ENCODE measurements at regions not wholly inside any gene's neighbourhood (a gene's known extent, or its start where the extent isn't known, plus 50 kb on each side); places are given as distances from the start of the nearest gene placed in this dataset.

DNA sequence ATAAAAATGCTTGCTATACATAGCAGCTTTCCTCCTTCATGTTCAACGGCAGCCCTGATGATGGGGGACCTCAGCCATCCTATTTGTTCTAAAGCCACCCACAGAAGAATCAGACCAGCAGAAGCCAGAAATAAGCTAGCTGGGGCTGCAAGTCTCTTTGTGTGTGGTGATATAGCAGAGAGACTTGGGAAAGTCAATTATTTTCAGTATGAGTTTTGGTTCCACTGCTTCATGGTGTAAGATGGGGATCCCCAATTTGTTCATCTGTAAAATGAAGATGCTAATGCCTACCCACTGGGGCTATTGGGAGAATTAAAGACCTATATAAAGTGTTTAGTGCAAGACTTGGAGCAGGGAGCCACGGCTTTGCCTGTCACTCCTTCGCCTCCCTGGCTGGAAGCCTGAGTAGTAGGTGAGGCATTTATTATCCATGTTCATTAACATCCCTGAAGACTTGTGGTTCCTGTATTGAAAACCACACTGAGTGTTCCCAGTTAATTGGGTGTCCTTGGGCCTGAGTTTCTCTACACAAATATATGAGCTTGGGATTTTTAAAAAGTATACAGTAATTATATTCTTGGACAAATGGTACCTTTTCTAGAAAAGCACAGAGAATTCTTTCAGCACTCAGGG lies 210.1 kb upstream of the SLC24A2 start:
- peak; percentile 34 for DNase-seq (ENCODE audit: low spot score)
- TF ChIP-seq CTCF (IDR thresholded peaks at IDR 0.05; ENCODE audit: extremely low read depth, missing control alignments): no peak

DNA sequence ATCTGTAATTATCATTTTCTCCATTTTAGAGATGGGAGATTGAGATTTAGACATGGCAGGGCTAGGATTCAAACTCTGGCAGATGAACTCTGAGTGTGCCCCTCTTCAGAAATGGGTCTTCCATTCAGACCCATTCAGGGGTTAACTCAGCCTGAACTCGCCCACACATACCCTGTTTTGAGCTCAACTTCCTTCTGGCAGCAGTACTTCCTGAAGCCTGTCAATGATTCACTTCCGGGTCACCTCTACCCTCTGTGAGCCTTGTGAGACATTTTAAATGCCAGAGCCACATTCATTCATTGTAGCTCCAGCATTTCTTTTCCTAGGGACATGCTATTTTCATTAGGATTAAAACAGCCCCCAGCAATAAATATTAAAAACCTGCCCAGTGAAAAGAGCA lies 209.3 kb upstream of the SLC24A2 start:
- TF ChIP-seq CTCF (IDR thresholded peaks at IDR 0.05; ENCODE audit: extremely low read depth, missing control alignments): no peak
- peak; percentile 30 for DNase-seq (ENCODE audit: low spot score)

DNA sequence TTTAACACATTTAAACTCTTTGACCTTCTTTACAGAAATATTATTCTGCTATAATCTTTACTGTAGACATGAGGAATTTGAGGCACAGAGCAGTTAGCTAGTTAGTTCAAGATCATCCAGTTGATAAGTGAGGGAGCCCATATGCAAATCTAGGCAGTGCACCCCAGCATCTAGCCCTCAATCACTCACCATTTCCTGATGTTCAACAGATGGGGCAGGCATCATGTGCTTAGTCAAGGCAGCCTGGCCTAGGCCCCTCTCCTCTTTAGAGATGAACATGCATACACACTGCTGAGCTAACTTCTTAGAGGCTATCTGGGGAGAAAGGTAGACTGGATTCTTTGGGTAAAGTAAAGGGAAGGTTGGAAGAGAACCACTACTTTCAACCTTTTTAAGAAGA lies 206.8 kb upstream of the SLC24A2 start:
- DNase-seq (ENCODE audit: low spot score): no peak
- TF ChIP-seq CTCF (IDR thresholded peaks at IDR 0.05; ENCODE audit: extremely low read depth, missing control alignments): no peak

DNA sequence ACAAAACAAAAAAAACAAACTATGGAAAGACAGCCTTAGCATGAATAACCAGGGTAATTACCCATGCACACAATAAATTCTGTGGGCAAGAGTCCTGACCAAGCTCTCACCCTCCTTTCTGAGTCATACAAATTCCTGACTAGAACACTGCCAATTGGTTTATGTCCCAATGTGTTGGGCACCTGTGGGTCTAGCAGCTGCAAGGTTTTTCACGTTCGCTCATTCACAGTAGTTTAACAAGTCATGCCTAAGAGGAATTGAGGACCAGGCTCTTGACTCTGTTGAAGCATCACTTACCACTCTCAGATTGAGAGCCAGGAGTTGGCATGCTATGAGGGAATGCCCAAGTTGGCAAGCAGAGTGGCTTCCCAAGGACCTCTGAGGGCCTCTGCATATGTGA lies 205.5 kb upstream of the SLC24A2 start:
- DNase-seq (ENCODE audit: low spot score): no peak
- TF ChIP-seq CTCF (IDR thresholded peaks at IDR 0.05; ENCODE audit: extremely low read depth, missing control alignments): no peak

DNA sequence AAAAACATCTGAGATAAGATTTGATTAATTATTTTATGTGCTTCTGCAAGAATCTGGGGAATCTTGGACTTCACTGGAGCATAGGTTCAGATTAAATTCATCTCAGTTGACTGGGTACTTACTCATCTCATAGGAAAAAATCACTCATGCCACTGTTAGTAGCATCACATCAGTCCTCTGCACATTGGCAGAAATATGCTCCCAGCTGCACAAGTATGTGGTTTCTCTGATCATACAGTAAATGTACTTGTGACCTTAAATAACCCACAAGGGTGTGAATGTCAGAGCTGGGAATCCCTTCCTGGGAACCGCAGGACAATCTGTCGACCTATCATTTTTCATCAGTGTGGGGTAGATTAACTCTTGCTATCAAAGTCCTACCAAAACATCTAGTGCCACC lies 203.7 kb upstream of the SLC24A2 start:
- DNase-seq (ENCODE audit: low spot score): no peak
- no peak for TF ChIP-seq CTCF (IDR thresholded peaks at IDR 0.05; ENCODE audit: extremely low read depth, missing control alignments)

DNA sequence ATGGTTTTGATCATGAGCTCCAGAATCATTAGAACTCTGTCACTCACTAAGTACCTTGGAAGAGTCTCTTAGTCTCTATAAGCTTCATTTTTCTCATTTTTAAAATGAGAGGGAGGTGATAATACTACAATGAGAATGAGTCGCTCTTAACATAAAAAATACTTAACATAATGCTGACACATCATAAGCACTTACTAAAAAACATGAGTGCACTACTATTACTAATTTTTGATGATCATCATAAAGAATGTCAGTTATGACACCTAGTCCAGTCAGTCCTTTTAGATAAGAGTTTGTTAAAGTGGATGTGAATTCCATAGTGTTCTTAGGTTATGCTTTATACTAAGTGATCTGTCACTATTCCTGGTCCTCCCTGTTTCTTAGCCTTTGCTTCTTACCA lies 200.4 kb upstream of the SLC24A2 start:
- no peak for DNase-seq (ENCODE audit: low spot score)
- no peak for TF ChIP-seq CTCF (IDR thresholded peaks at IDR 0.05; ENCODE audit: extremely low read depth, missing control alignments)

DNA sequence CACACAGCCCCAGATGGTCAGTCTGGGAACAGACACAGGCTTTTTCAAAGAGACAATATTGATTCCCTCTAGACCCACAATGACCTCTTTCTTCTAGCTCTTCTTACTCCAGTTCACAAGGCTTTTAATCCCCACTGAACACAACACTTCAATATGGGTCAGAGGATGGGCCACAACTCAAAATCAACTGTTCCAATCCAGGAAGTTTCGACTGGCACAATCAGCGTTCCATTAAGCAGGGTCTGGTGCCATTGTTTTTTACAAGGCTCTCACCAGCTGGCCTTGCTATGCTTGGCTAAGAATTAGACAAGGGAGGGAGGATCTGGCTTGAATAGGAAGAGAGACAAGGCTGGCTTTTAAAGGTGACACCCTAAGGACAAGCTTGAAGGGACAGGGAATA lies 199.4 kb upstream of the SLC24A2 start:
- DNase-seq (ENCODE audit: low spot score): no peak

More for the DNA sequence above, 199.4 kb upstream of the SLC24A2 start:
- no peak for TF ChIP-seq CTCF (IDR thresholded peaks at IDR 0.05; ENCODE audit: extremely low read depth, missing control alignments)

Measured in GM20000 (cell line).